Tibial nerve (tissue), 4 donors: ENCODE measurements at regions not wholly inside any gene's neighbourhood (a gene's known extent, or its start where the extent isn't known, plus 50 kb on each side); places are given as distances from the start of the nearest gene placed in this dataset.

Source experiments
- DNase-seq, 2 donors: peaks; one replicate each; pipeline ENCODE4 v3.0.0-alpha.2; 2019; ENCODE audit warnings: low spot score in 2 of 2
- H3K27ac ChIP-seq, 4 donors: fragments of 200-600 bp; sonication (generic) in 3 of 4; one replicate each; pipeline ENCODE4 v1.5.1; 2017 to 2019; ENCODE audit warnings: mild to moderate bottlenecking in 1 of 4
- H3K27me3 ChIP-seq, 2 donors: fragments of 200-600 bp; sonication (generic) in 1 of 2; one replicate each; pipeline versions ENCODE4 v1.5.1 to v1.6.0; 2017 to 2019
- H3K36me3 ChIP-seq, 3 donors: fragments of 200-600 bp; sonication (generic); one replicate each; pipeline ENCODE4 v1.5.1; 2018 to 2019
- H3K4me1 ChIP-seq, 4 donors: fragments of 200-600 bp; sonication (generic) in 3 of 4; one replicate each; pipeline ENCODE4 v1.5.1; 2017 to 2019
- H3K4me3 ChIP-seq, 4 donors: fragments of 200-600 bp; sonication (generic) in 3 of 4; one replicate each; pipeline ENCODE4 v1.5.1; 2017 to 2019; ENCODE audit warnings: mild to moderate bottlenecking in 1 of 4, moderate library complexity in 1 of 4
- H3K9me3 ChIP-seq, 4 donors: fragments of 200-600 bp; sonication (generic) in 3 of 4; one replicate each; pipeline ENCODE4 v1.5.1; 2017 to 2019
- CTCF ChIP-seq, 5 experiments: fragments of 200-600 bp in 3 of 5; fragments of 450-650 bp in 2 of 5; sonication (generic) in 3 of 5; IDR thresholded peaks; one replicate each; pipeline ENCODE4 v1.5.1; 2016 to 2019; ENCODE audit warnings: antibody characterized with exemption in 5 of 5, mild to moderate bottlenecking in 3 of 5, moderate library complexity in 2 of 5
- EP300 ChIP-seq, 2 donors: sonication (generic); formaldehyde crosslinking; IDR thresholded peaks; one replicate each; pipeline ENCODE4 v1.6.1; 2017; ENCODE audit warnings: antibody characterized with exemption in 2 of 2, mild to moderate bottlenecking in 1 of 2
- POLR2A ChIP-seq, 2 donors: fragments of 450-650 bp; IDR thresholded peaks; one replicate each; pipeline ENCODE4 v1.6.1; 2017; ENCODE audit warnings: antibody characterized with exemption in 2 of 2, mild to moderate bottlenecking in 2 of 2, moderate library complexity in 2 of 2
- WGBS, 2 donors: methylation state at CpG; one replicate each; pipeline ENCODE4 v1.1.5; 2018; 5-methylcytosine and 5-hydroxymethylcytosine counted together

GRCh38 chr16:82425661-82426060 is 201.1 kb upstream of the CDH13 start:
- DNase-seq, result no peak
- Histone ChIP-seq H3K36me3 (no peaks in the 10 kb centered on the region), H3K4me1 (no peaks in the 10 kb centered on the region), H3K27ac (no peak overlapping the region), H3K27me3 (no peaks in the 10 kb centered on the region), H3K9me3 (no peaks in the 10 kb centered on the region), H3K4me3 (no peak overlapping the region)
- WGBS, 2 donors, result 69 to 77% methylated on average over 4 of the region's 4 CpGs
- no peak for TF ChIP-seq EP300 (IDR thresholded peaks at IDR 0.05)
- no peak for TF ChIP-seq POLR2A (IDR thresholded peaks at IDR 0.05)
- TF ChIP-seq CTCF (IDR thresholded peaks at IDR 0.05), result no peak

- Histone ChIP-seq H3K36me3 (no peaks in the 10 kb centered on the region), H3K4me3 (no peak overlapping the region), H3K27me3 (no peaks in the 10 kb centered on the region), H3K9me3 (no peaks in the 10 kb centered on the region), H3K27ac (no peak overlapping the region), H3K4me1 (no peaks in the 10 kb centered on the region)
- DNase-seq, result no peak
- 22 to 39% methylated on average over 1 of the region's 1 CpG for WGBS, 2 donors
- TF ChIP-seq POLR2A (IDR thresholded peaks at IDR 0.05) (no peak), EP300 (IDR thresholded peaks at IDR 0.05) (no peak), CTCF (IDR thresholded peaks at IDR 0.05) (no peak)
Measured at GRCh38 chr16:82421851-82422250, 204.9 kb upstream of the CDH13 start.

- no peak for TF ChIP-seq POLR2A (IDR thresholded peaks at IDR 0.05)
- TF ChIP-seq CTCF (IDR thresholded peaks at IDR 0.05), result no peak
- no peak for TF ChIP-seq EP300 (IDR thresholded peaks at IDR 0.05)
- Histone ChIP-seq H3K9me3 (no peaks in the 10 kb centered on the region), H3K27ac (no peak overlapping the region), H3K4me1 (no peaks in the 10 kb centered on the region), H3K36me3 (no peaks in the 10 kb centered on the region), H3K27me3 (no peaks in the 10 kb centered on the region), H3K4me3 (no peak overlapping the region)
- WGBS, 2 donors, result 85 to 89% methylated on average over 5 of the region's 5 CpGs
- DNase-seq, result no peak
Measured at GRCh38 chr16:82419332-82419731, 207.4 kb upstream of the CDH13 start.

GRCh38 chr16:82414476-82414875 is 212.3 kb upstream of the CDH13 start:
- H3K27ac ChIP-seq, result no peak overlapping the region
- H3K9me3 ChIP-seq, result no peaks in the 10 kb centered on the region
- TF ChIP-seq CTCF (IDR thresholded peaks at IDR 0.05) (no peak), EP300 (IDR thresholded peaks at IDR 0.05) (no peak), POLR2A (IDR thresholded peaks at IDR 0.05) (no peak)
- no peak overlapping the region for H3K4me3 ChIP-seq
- H3K36me3 ChIP-seq, result no peaks in the 10 kb centered on the region
- no peaks in the 10 kb centered on the region for H3K4me1 ChIP-seq
- 62 to 75% methylated on average over 3 of the region's 3 CpGs for WGBS, 2 donors
- no peaks in the 10 kb centered on the region for H3K27me3 ChIP-seq
- DNase-seq, result no peak

GRCh38 chr16:82412770-82413169 is 214.0 kb upstream of the CDH13 start:
- H3K27me3 ChIP-seq, result no peaks in the 10 kb centered on the region
- no peak overlapping the region for H3K4me3 ChIP-seq
- H3K27ac ChIP-seq, result no peak overlapping the region
- H3K36me3 ChIP-seq, result no peaks in the 10 kb centered on the region
- 92 to 97% methylated on average over 4 of the region's 4 CpGs for WGBS, 2 donors
- H3K9me3 ChIP-seq, result no peaks in the 10 kb centered on the region
- H3K4me1 ChIP-seq, result no peaks in the 10 kb centered on the region
- no peak for DNase-seq
- no peak for TF ChIP-seq CTCF (IDR thresholded peaks at IDR 0.05)
- no peak for TF ChIP-seq EP300 (IDR thresholded peaks at IDR 0.05)
- TF ChIP-seq POLR2A (IDR thresholded peaks at IDR 0.05), result no peak
